ENCODE measurements at regions not wholly inside any gene's neighbourhood (a gene's known extent, or its start where the extent isn't known, plus 50 kb on each side); places are given as distances from the start of the nearest gene placed in this dataset.

- H3K9ac ChIP-seq, result no peak overlapping the region
- no peak for DNase-seq
- H3K36me3 ChIP-seq (ENCODE audit: low read depth), result no peaks in the 10 kb centered on the region
- H3K4me3 ChIP-seq, result no peak overlapping the region
- in situ Hi-C loops (cut with MboI), result no loop called here
- no peaks in the 10 kb centered on the region for H3K4me1 ChIP-seq (ENCODE audit: insufficient read depth)
- no peaks in the 10 kb centered on the region for H3K79me2 ChIP-seq (ENCODE audit: insufficient read depth)
- no peaks in the 10 kb centered on the region for H3F3A ChIP-seq (ENCODE audit: insufficient read depth)
- H3K27me3 ChIP-seq (replicated peaks; ENCODE audit: insufficient read depth), result no peaks in the 10 kb centered on the region
- no peak overlapping the region for H3K4me2 ChIP-seq (ENCODE audit: unreplicated experiment)
- H3K27ac ChIP-seq, result no peak overlapping the region
- H4K20me1 ChIP-seq (ENCODE audit: insufficient read depth), result no peaks in the 10 kb centered on the region
- no peaks in the 10 kb centered on the region for H3K9me3 ChIP-seq (ENCODE audit: low read depth)
- no peak overlapping the region for H2AFZ ChIP-seq
- no peaks in the 10 kb centered on the region for H3K9me2 ChIP-seq (ENCODE audit: insufficient read depth)
- TF ChIP-seq EZH2 (IDR thresholded peaks at IDR 0.05; ENCODE audit: insufficient read depth, poor library complexity, severe bottlenecking), result no peak
- TF ChIP-seq EZH2phosphoT487 (IDR thresholded peaks at IDR 0.05; ENCODE audit: insufficient read depth, low read depth), result no peak
Observed at GRCh38 chr1:54459140-54459539, 52.9 kb upstream of the SSBP3 start.

- no peaks in the 10 kb centered on the region for H3F3A ChIP-seq (ENCODE audit: insufficient read depth)
- TF ChIP-seq EZH2phosphoT487 (IDR thresholded peaks at IDR 0.05; ENCODE audit: insufficient read depth, low read depth) (no peak), EZH2 (IDR thresholded peaks at IDR 0.05; ENCODE audit: insufficient read depth, poor library complexity, severe bottlenecking) (no peak)
- DNase-seq, result peak; percentile 25
- no peaks in the 10 kb centered on the region for H3K36me3 ChIP-seq (ENCODE audit: low read depth)
- H2AFZ ChIP-seq, result no peak overlapping the region
- H3K27me3 ChIP-seq (replicated peaks; ENCODE audit: insufficient read depth), result no peaks in the 10 kb centered on the region
- H3K9ac ChIP-seq, result no peak overlapping the region
- no peaks in the 10 kb centered on the region for H3K79me2 ChIP-seq (ENCODE audit: insufficient read depth)
- no peaks in the 10 kb centered on the region for H3K9me3 ChIP-seq (ENCODE audit: low read depth)
- in situ Hi-C loops (cut with MboI), result no loop called here
- no peak overlapping the region for H3K4me3 ChIP-seq
- 79 to 82% methylated on average over 6 of the region's 6 CpGs for WGBS, 2 experiments (ENCODE audit: low coverage in 1 of 2, low lambda C conversion rate in 2 of 2, missing lambda C conversion rate in 2 of 2)
- no peak overlapping the region for H3K27ac ChIP-seq
- no peaks in the 10 kb centered on the region for H3K4me1 ChIP-seq (ENCODE audit: insufficient read depth)
- H3K9me2 ChIP-seq (ENCODE audit: insufficient read depth), result no peaks in the 10 kb centered on the region
- H3K4me2 ChIP-seq (ENCODE audit: unreplicated experiment), result no peak overlapping the region
- H4K20me1 ChIP-seq (ENCODE audit: insufficient read depth), result no peaks in the 10 kb centered on the region
Observed at GRCh38 chr1:54456921-54457529, 50.8 kb upstream of the SSBP3 start.

- Histone ChIP-seq H3K9me2 (ENCODE audit: insufficient read depth) (no peaks in the 10 kb centered on the region), H4K20me1 (ENCODE audit: insufficient read depth) (no peaks in the 10 kb centered on the region), H3K4me2 (ENCODE audit: unreplicated experiment) (no peak overlapping the region), H2AFZ (no peak overlapping the region), H3F3A (ENCODE audit: insufficient read depth) (no peaks in the 10 kb centered on the region), H3K79me2 (ENCODE audit: insufficient read depth) (no peaks in the 10 kb centered on the region), H3K9me3 (ENCODE audit: low read depth) (no peaks in the 10 kb centered on the region), H3K27ac (no peak overlapping the region), H3K36me3 (ENCODE audit: low read depth) (no peaks in the 10 kb centered on the region), H3K9ac (no peak overlapping the region), H3K4me1 (ENCODE audit: insufficient read depth) (no peaks in the 10 kb centered on the region), H3K27me3 (replicated peaks; ENCODE audit: insufficient read depth) (no peaks in the 10 kb centered on the region), H3K4me3 (no peak overlapping the region)
- TF ChIP-seq EZH2phosphoT487 (IDR thresholded peaks at IDR 0.05; ENCODE audit: insufficient read depth, low read depth) (no peak), EZH2 (IDR thresholded peaks at IDR 0.05; ENCODE audit: insufficient read depth, poor library complexity, severe bottlenecking) (no peak)
- WGBS, 2 experiments (ENCODE audit: low coverage in 1 of 2, low lambda C conversion rate in 2 of 2, missing lambda C conversion rate in 2 of 2), result 64 to 67% methylated on average over 3 of the region's 3 CpGs
- in situ Hi-C loops (cut with MboI), result no loop called here
- no peak for DNase-seq
Observed at GRCh38 chr1:54456361-54456760, 50.2 kb upstream of the SSBP3 start.

All from GM23248 (cell line).